Panc1 (cell line): ENCODE measurements at regions not wholly inside any gene's neighbourhood (a gene's known extent, or its start where the extent isn't known, plus 50 kb on each side); places are given as distances from the start of the nearest gene placed in this dataset.

ENCODE experiments used
- ATAC-seq: fragments of 200-7000 bp; cut with Tn5 transposase; 2 replicates; pipeline ENCODE4 v1.9.1; 2020; ENCODE audit warnings: mild to moderate bottlenecking, moderate library complexity
- BruUV-seq: library from RNA; stranded (reverse); fragments of 400-500 nt; replicated peaks from 2 replicates; lab custom pipeline; 2021; lab: Mats Ljungman, UMichigan
- CTCF ChIA-PET: fragments of 300-600 bp; sonication (Branson Sonifier 250); formaldehyde crosslinking; loops from one replicate; lab custom pipeline; 2022; ENCODE audit warnings: antibody characterized with exemption; lab: Charles Lee
- POLR2A ChIA-PET: fragments of 300-600 bp; sonication (Branson Sonifier 250); formaldehyde crosslinking; loops from one replicate; lab custom pipeline; 2022; ENCODE audit warnings: antibody characterized with exemption; lab: Charles Lee
- DNase-seq: peaks from one replicate; pipeline ENCODE4 v3.0.0-alpha.2; 2010; ENCODE audit warnings: low read depth, low spot score
- H3K27ac ChIP-seq: 2 replicates; pipeline ENCODE4 v1.5.1; 2011; ENCODE audit warnings: mild to moderate bottlenecking, low read length, inconsistent platforms
- H3K27me3 ChIP-seq: fragments of 200-500 bp; sonication (Bioruptor generic); 2 replicates; pipeline ENCODE4 v1.6.0; 2014; ENCODE audit warnings: low read length, inconsistent platforms; ENCODE audit not compliant: control insufficient read depth, insufficient read depth
- H3K36me3 ChIP-seq: fragments of 200-500 bp; sonication (Bioruptor generic); 2 replicates; pipeline ENCODE4 v1.5.1; 2014; ENCODE audit warnings: inconsistent platforms, mild to moderate bottlenecking, low read length, moderate library complexity; ENCODE audit not compliant: control insufficient read depth, insufficient read depth
- H3K4me1 ChIP-seq: 2 replicates; pipeline ENCODE4 v1.5.1; 2011; ENCODE audit warnings: inconsistent platforms, mild to moderate bottlenecking, low read length, moderate library complexity; ENCODE audit not compliant: control insufficient read depth, insufficient read depth
- H3K4me3 ChIP-seq, 2 experiments: 2 replicates each; pipeline ENCODE4 v1.5.1; 2011 to 2012; ENCODE audit warnings: low read depth in 2 of 2, low read length in 2 of 2, mild to moderate bottlenecking in 2 of 2, inconsistent platforms in 1 of 2, moderate library complexity in 1 of 2
- H3K9me3 ChIP-seq: fragments of 200-500 bp; sonication (Bioruptor generic); 2 replicates; pipeline ENCODE4 v1.5.1; 2014; ENCODE audit warnings: low read depth, mild to moderate bottlenecking, inconsistent platforms, low read length, moderate library complexity; ENCODE audit not compliant: control insufficient read depth, insufficient read depth
- CTCF ChIP-seq: fragments of 450-650 bp; IDR thresholded peaks from 2 replicates; pipeline ENCODE4 v1.5.1; 2017; ENCODE audit warnings: mild to moderate bottlenecking
- POLR2AphosphoS5 ChIP-seq: IDR thresholded peaks from 2 replicates; pipeline ENCODE4 v1.6.1; 2012; ENCODE audit warnings: mild to moderate bottlenecking, low read depth, low read length, moderate library complexity
- SIN3A ChIP-seq: IDR thresholded peaks from 2 replicates; pipeline ENCODE4 v1.6.1; 2012; ENCODE audit warnings: low read depth, mild to moderate bottlenecking, low read length, moderate library complexity, borderline replicate concordance; ENCODE audit not compliant: insufficient read depth
- TCF7L2 ChIP-seq: IDR thresholded peaks from 2 replicates; pipeline ENCODE4 v1.6.1; 2011; ENCODE audit warnings: mild to moderate bottlenecking, low read depth, low read length, inconsistent platforms
- in situ Hi-C: cut with HindIII; loops from 2 replicates; pipeline ENCODE4 v1.10.0; 2016; ENCODE audit warnings: low sequenced_read_pairs, low pct_unique_long_range_greater_than_20kb
- intact Hi-C: fragments of 100-400 bp; cut with micrococcal nuclease; formaldehyde crosslinking; loops from one replicate; pipeline ENCODE4 v1.10.0; 2022; ENCODE audit not compliant: unreplicated experiment
- TF ChIP-seq, protein P1 (sequence below), 2 experiments: IDR thresholded peaks; 2 replicates each; pipeline ENCODE4 v1.6.1; 2011 to 2012; ENCODE audit warnings: low read depth in 2 of 2, control low read depth in 1 of 2, low read length in 1 of 2, mild to moderate bottlenecking in 1 of 2, moderate library complexity in 1 of 2; ENCODE audit not compliant: insufficient read depth in 1 of 2

- in situ Hi-C loops, result no loop called here
- no peaks in the 10 kb centered on the region for H3K9me3 ChIP-seq
- H3K36me3 ChIP-seq, result no peaks in the 10 kb centered on the region
- no TSS peak for BruUV-seq
- H3K27ac ChIP-seq, result no peak overlapping the region
- intact Hi-C loops, result no loop called here
- POLR2A ChIA-PET, result no interaction called here
- ATAC-seq (no peak), DNase-seq (no peak)
- TF ChIP-seq POLR2AphosphoS5, result no peak
- no peak for TF ChIP-seq SIN3A
- TF ChIP-seq, protein P1, sequence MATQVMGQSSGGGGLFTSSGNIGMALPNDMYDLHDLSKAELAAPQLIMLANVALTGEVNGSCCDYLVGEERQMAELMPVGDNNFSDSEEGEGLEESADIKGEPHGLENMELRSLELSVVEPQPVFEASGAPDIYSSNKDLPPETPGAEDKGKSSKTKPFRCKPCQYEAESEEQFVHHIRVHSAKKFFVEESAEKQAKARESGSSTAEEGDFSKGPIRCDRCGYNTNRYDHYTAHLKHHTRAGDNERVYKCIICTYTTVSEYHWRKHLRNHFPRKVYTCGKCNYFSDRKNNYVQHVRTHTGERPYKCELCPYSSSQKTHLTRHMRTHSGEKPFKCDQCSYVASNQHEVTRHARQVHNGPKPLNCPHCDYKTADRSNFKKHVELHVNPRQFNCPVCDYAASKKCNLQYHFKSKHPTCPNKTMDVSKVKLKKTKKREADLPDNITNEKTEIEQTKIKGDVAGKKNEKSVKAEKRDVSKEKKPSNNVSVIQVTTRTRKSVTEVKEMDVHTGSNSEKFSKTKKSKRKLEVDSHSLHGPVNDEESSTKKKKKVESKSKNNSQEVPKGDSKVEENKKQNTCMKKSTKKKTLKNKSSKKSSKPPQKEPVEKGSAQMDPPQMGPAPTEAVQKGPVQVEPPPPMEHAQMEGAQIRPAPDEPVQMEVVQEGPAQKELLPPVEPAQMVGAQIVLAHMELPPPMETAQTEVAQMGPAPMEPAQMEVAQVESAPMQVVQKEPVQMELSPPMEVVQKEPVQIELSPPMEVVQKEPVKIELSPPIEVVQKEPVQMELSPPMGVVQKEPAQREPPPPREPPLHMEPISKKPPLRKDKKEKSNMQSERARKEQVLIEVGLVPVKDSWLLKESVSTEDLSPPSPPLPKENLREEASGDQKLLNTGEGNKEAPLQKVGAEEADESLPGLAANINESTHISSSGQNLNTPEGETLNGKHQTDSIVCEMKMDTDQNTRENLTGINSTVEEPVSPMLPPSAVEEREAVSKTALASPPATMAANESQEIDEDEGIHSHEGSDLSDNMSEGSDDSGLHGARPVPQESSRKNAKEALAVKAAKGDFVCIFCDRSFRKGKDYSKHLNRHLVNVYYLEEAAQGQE (IDR thresholded peaks at IDR 0.05; ENCODE audit: insufficient read depth in 1 of 2, low read depth in 2 of 2, low read length in 1 of 2), result no peak
- no peak for TF ChIP-seq CTCF
- no peak for TF ChIP-seq TCF7L2
- CTCF ChIA-PET, result no interaction called here
- H3K4me3 ChIP-seq, result no peak overlapping the region
- H3K27me3 ChIP-seq, result no peaks in the 10 kb centered on the region
- H3K4me1 ChIP-seq, result no peaks in the 10 kb centered on the region; the same call in 1 of the 2 replicates
These were observed 586.8 kb upstream of the MGMT start for GRCh38 chr10:128880159-128880725.

DNA sequence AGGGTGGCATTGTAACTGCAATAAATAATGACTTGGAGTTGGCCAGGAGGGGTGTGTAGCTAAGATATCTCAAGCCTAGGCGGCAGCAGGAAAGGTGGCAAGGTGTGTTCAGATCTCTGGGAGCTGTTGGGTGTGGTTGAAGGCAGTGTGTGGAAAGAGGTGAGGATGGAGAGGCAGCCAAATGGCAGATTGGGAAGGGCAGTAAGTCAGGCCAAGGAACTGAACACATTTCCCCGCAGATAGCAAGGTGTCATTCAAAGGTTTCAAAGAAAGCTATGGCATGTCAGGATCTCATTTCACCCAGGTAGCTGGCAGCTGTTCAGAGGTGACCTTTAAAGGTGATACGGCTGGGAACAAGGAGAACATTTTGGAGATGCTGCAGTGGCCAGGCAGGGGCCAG is 586.0 kb upstream of the MGMT start:
- DNase-seq (no peak), ATAC-seq (no peak)
- Histone ChIP-seq H3K36me3 (no peaks in the 10 kb centered on the region), H3K4me1 (no peaks in the 10 kb centered on the region; the same call in 1 of the 2 replicates), H3K9me3 (no peaks in the 10 kb centered on the region), H3K27ac (no peak overlapping the region), H3K27me3 (no peaks in the 10 kb centered on the region), H3K4me3 (no peak overlapping the region)
- ChIA-PET POLR2A (no interaction called here), CTCF (no interaction called here)
- in situ Hi-C loops (no loop called here), intact Hi-C loops (no loop called here)
- no peak for TF ChIP-seq SIN3A
- no peak for TF ChIP-seq CTCF
- TF ChIP-seq, protein P1 (IDR thresholded peaks at IDR 0.05; ENCODE audit: insufficient read depth in 1 of 2, low read depth in 2 of 2, low read length in 1 of 2), result no peak
- TF ChIP-seq TCF7L2, result no peak
- TF ChIP-seq POLR2AphosphoS5, result no peak
- no TSS peak for BruUV-seq
